ENCODE measurements at regions not wholly inside any gene's neighbourhood (a gene's known extent, or its start where the extent isn't known, plus 50 kb on each side); places are given as distances from the start of the nearest gene placed in this dataset.

- TF ChIP-seq CTCF (IDR thresholded peaks at IDR 0.05; ENCODE audit: insufficient read depth, low read length) (no peak), POLR2AphosphoS5 (IDR thresholded peaks at IDR 0.05; ENCODE audit: low read depth) (no peak), REST (IDR thresholded peaks at IDR 0.05; ENCODE audit: insufficient replicate concordance, low read depth) (no peak), GABPA (IDR thresholded peaks at IDR 0.05; ENCODE audit: low read depth) (no peak)
Measured at GRCh38 chr9:13450723-13451122, 171.2 kb upstream of the MPDZ start.
